ENCODE measurements at regions not wholly inside any gene's neighbourhood (a gene's known extent, or its start where the extent isn't known, plus 50 kb on each side); places are given as distances from the start of the nearest gene placed in this dataset.

DNA sequence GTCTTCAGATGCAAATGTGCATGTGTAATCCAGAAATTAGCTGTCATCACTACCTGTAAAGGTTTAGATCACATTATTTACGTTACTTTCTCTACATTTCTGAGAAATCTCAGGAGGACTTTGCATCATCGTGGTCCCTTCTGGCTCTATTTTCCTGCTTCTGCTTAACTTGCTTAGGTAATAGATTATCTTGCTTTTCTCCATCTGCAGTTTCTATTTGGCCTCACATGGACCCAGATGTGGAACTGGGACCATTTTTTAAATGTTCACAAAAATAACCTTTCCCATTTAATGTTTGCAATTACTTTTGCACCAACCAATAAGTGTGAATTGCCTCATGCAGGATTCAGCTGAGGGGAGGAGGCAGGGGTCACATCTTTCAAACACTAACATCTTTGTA, 278.4 kb upstream of the SEMA3C start:
- TF ChIP-seq CTCF (IDR thresholded peaks at IDR 0.05; ENCODE audit: insufficient read depth, low read depth, low read length): no peak
- no peak for TF ChIP-seq EZH2 (IDR thresholded peaks at IDR 0.05; ENCODE audit: insufficient read depth, low read length)

Measured in astrocyte (in vitro differentiated cells and primary cell).